Kidney epithelial cell (primary cell): ENCODE measurements at regions not wholly inside any gene's neighbourhood (a gene's known extent, or its start where the extent isn't known, plus 50 kb on each side); places are given as distances from the start of the nearest gene placed in this dataset.
"Not testable (repeated sequence)": the region's sequence is repeated elsewhere in the genome, so short reads cannot be mapped to it uniquely, and the experiment has no call there.

ENCODE experiments used
- DNase-seq: peaks from one replicate; pipeline ENCODE4 v3.0.0-alpha.2; 2010; ENCODE audit warnings: low read depth
- H3K27me3 ChIP-seq: 2 replicates; pipeline ENCODE4 v1.6.0; 2011; ENCODE audit warnings: low read length; ENCODE audit not compliant: control insufficient read depth, insufficient read depth
- H3K36me3 ChIP-seq: 2 replicates; pipeline ENCODE4 v1.5.1; 2011; ENCODE audit warnings: low read length; ENCODE audit not compliant: control insufficient read depth, insufficient read depth
- H3K4me3 ChIP-seq: 2 replicates; pipeline ENCODE4 v1.5.1; 2011; ENCODE audit warnings: low read depth, mild to moderate bottlenecking, control low read depth, low read length
- CTCF ChIP-seq: IDR thresholded peaks from 2 replicates; pipeline ENCODE4 v1.5.1; 2011; ENCODE audit warnings: mild to moderate bottlenecking, moderate library complexity, low read length, control low read depth, inconsistent platforms; ENCODE audit not compliant: insufficient read depth, poor library complexity, severe bottlenecking

GRCh38 chr13:38228322-38228721 lies 121.3 kb upstream of the UFM1 start:
- Histone ChIP-seq H3K4me3 (no peak overlapping the region), H3K36me3 (no peaks in the 10 kb centered on the region), H3K27me3 (no peaks in the 10 kb centered on the region)
- DNase-seq: no peak
- TF ChIP-seq CTCF: no peak

- DNase-seq: no peak
- Histone ChIP-seq H3K36me3 (no peaks in the 10 kb centered on the region), H3K27me3 (no peaks in the 10 kb centered on the region), H3K4me3 (no peak overlapping the region)
- TF ChIP-seq CTCF: no peak
These were observed 123.2 kb upstream of the UFM1 start for GRCh38 chr13:38226496-38226895.

DNA sequence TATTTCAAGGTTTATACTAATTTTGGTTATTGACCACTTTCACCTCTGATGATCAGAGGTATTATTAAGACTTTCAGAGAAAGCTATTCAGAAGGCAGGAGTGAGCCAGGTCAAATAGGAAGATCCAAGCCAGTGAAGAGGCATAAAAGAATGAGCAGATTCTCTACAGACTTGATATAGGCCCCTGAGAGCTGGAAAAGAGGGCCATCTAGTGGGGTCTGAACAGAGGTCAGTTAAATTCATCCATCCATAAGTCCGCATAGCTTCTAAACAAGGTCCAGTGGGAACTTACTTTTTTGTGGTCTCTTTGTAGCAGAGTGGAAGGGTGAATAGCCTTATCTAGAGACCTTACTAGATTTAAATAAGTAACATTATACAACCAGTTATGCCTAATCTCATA lies 126.6 kb upstream of the UFM1 start:
- peak; percentile 32 for TF ChIP-seq CTCF
- no peaks in the 10 kb centered on the region for H3K27me3 ChIP-seq
- no peak for DNase-seq

GRCh38 chr13:38221120-38221519 lies 128.5 kb upstream of the UFM1 start:
- DNase-seq, H3K36me3 ChIP-seq, H3K27me3 ChIP-seq, H3K4me3 ChIP-seq: not testable (repeated sequence)

More for the DNA sequence above, 126.6 kb upstream of the UFM1 start:
- Histone ChIP-seq H3K4me3 (no peak overlapping the region), H3K36me3 (no peaks in the 10 kb centered on the region)

DNA sequence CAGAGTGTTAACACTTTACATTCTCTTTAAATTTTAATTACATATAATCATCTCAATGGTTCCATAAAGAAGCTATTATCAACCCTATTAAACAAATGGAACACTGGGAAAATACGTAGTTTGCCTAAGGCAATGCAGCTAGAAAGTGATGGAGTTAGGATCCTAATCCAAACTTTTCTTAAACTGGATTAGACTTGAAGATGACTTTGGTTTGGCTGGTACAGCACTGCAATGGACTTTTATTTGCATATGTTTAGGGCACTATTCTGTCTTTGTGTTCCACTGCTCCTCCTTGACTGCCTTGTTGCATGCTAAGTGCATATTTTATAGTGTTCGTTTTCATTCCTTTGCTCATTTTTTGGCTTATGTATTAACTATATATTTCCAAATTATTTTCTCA lies 133.5 kb upstream of the UFM1 start:
- H3K4me3 ChIP-seq: no peak overlapping the region
- H3K36me3 ChIP-seq: no peaks in the 10 kb centered on the region
- TF ChIP-seq CTCF: no peak
- no peaks in the 10 kb centered on the region for H3K27me3 ChIP-seq
- no peak for DNase-seq

- no peak for TF ChIP-seq CTCF
- Histone ChIP-seq H3K27me3 (no peaks in the 10 kb centered on the region), H3K36me3 (no peaks in the 10 kb centered on the region), H3K4me3 (no peak overlapping the region)
- no peak for DNase-seq
These were observed 136.3 kb upstream of the UFM1 start for GRCh38 chr13:38213314-38213713.
